LNCaP clone FGC (cell line): ENCODE measurements at regions not wholly inside any gene's neighbourhood (a gene's known extent, or its start where the extent isn't known, plus 50 kb on each side); places are given as distances from the start of the nearest gene placed in this dataset.

Source experiments
- DNase-seq: peaks from one replicate; pipeline ENCODE4 v3.0.0-alpha.2; 2011; ENCODE audit warnings: low read depth
- H3K4me3 ChIP-seq: 2 replicates; pipeline ENCODE4 v1.5.1; 2011; ENCODE audit warnings: mild to moderate bottlenecking, low read depth, low read length, control low read depth
- CTCF ChIP-seq: IDR thresholded peaks from 2 replicates; pipeline ENCODE4 v1.5.1; 2012; ENCODE audit warnings: mild to moderate bottlenecking; ENCODE audit not compliant: control insufficient read depth, insufficient read depth; ENCODE audit errors: extremely low read depth

- H3K4me3 ChIP-seq, result no peak overlapping the region
- no peak for DNase-seq
- no peak for TF ChIP-seq CTCF
Observed at GRCh38 chr2:208627916-208628315, 221.3 kb downstream of the PTH2R start.

- no peak overlapping the region for H3K4me3 ChIP-seq
- DNase-seq, result no peak
- no peak for TF ChIP-seq CTCF
Observed at GRCh38 chr2:208638059-208638458, 231.5 kb downstream of the PTH2R start.

- DNase-seq, result no peak
- TF ChIP-seq CTCF, result no peak
- no peak overlapping the region for H3K4me3 ChIP-seq
Observed at GRCh38 chr2:208642125-208642779, 235.7 kb downstream of the PTH2R start.

GRCh38 chr2:208643145-208643544, 236.6 kb downstream of the PTH2R start:
- DNase-seq, result no peak
- TF ChIP-seq CTCF, result no peak
- no peak overlapping the region for H3K4me3 ChIP-seq

- no peak for TF ChIP-seq CTCF
- DNase-seq, result no peak
- H3K4me3 ChIP-seq, result no peak overlapping the region
Observed at GRCh38 chr2:208645226-208645625, 238.6 kb downstream of the PTH2R start.

GRCh38 chr2:208648368-208648767, 241.8 kb downstream of the PTH2R start:
- no peak for DNase-seq
- TF ChIP-seq CTCF, result no peak
- H3K4me3 ChIP-seq, result no peak overlapping the region

- no peak overlapping the region for H3K4me3 ChIP-seq
- no peak for TF ChIP-seq CTCF
- no peak for DNase-seq
Observed at GRCh38 chr2:208653383-208653782, 246.8 kb downstream of the PTH2R start.
